Neural progenitor cell (in vitro differentiated cells): ENCODE measurements at regions not wholly inside any gene's neighbourhood (a gene's known extent, or its start where the extent isn't known, plus 50 kb on each side); places are given as distances from the start of the nearest gene placed in this dataset.
A peak's percentile ranks its signal among the peaks of the same experiment; 100 is the strongest.

ENCODE experiments used
- DNase-seq: peaks from one replicate; pipeline ENCODE4 v3.0.0-alpha.2; 2016; ENCODE audit warnings: low spot score
- H2AFZ ChIP-seq: fragments of 200-600 bp; sonication (generic); replicated peaks from 2 replicates; pipeline ENCODE4 v1.6.1; 2016; ENCODE audit warnings: antibody characterized with exemption
- H3F3A ChIP-seq: fragments of 200-600 bp; sonication (generic); 2 replicates; pipeline ENCODE4 v1.6.1; 2016; ENCODE audit warnings: antibody characterized with exemption, low read depth
- H3K27ac ChIP-seq: fragments of 200-600 bp; sonication (generic); 2 replicates; pipeline ENCODE4 v1.5.1; 2016; ENCODE audit warnings: mild to moderate bottlenecking
- H3K27me3 ChIP-seq: fragments of 200-600 bp; sonication (generic); 2 replicates; pipeline ENCODE4 v1.6.1; 2016; ENCODE audit warnings: mild to moderate bottlenecking, moderate library complexity
- H3K36me3 ChIP-seq: fragments of 200-600 bp; sonication (generic); 2 replicates; pipeline ENCODE4 v1.5.1; 2016
- H3K4me1 ChIP-seq: fragments of 200-600 bp; sonication (generic); 2 replicates; pipeline ENCODE4 v1.6.1; 2016; ENCODE audit warnings: mixed run types
- H3K4me2 ChIP-seq: fragments of 200-600 bp; sonication (generic); 2 replicates; pipeline ENCODE4 v1.6.1; 2016
- H3K4me3 ChIP-seq: fragments of 200-600 bp; sonication (generic); 2 replicates; pipeline ENCODE4 v1.5.1; 2016
- H3K79me2 ChIP-seq: fragments of 200-600 bp; sonication (generic); 2 replicates; pipeline ENCODE4 v1.6.1; 2016; ENCODE audit warnings: low read depth
- H3K9ac ChIP-seq: fragments of 200-600 bp; sonication (generic); 2 replicates; pipeline ENCODE4 v1.6.1; 2016
- H3K9me3 ChIP-seq: fragments of 200-600 bp; sonication (generic); 2 replicates; pipeline ENCODE4 v1.5.1; 2016; ENCODE audit warnings: low read depth
- H4K20me1 ChIP-seq: fragments of 200-600 bp; sonication (generic); 2 replicates; pipeline ENCODE4 v1.6.1; 2016; ENCODE audit warnings: low read depth
- H3K27ac Mint-ChIP-seq: 3 replicates; pipeline ENCODE4 v1.8.0; 2021; ENCODE audit warnings: mixed read lengths
- H3K27me3 Mint-ChIP-seq: 2 replicates; pipeline ENCODE4 v1.8.0; 2022; ENCODE audit warnings: low read depth, mild to moderate bottlenecking, inconsistent platforms, moderate library complexity, mixed read lengths; ENCODE audit not compliant: insufficient read depth
- H3K36me3 Mint-ChIP-seq: 3 replicates; pipeline ENCODE4 v1.8.0; 2021; ENCODE audit warnings: mixed read lengths
- H3K4me1 Mint-ChIP-seq: 3 replicates; pipeline ENCODE4 v1.8.0; 2021; ENCODE audit warnings: mixed read lengths
- H3K4me3 Mint-ChIP-seq: 3 replicates; pipeline ENCODE4 v1.8.0; 2021; ENCODE audit warnings: mild to moderate bottlenecking, moderate library complexity, mixed read lengths
- H3K9me3 Mint-ChIP-seq: 3 replicates; pipeline ENCODE4 v1.8.0; 2020; ENCODE audit warnings: mixed read lengths
- CTCF ChIP-seq: fragments of 200-600 bp; sonication (generic); IDR thresholded peaks from 2 replicates; pipeline ENCODE4 v1.5.1; 2017; ENCODE audit warnings: antibody characterized with exemption, mild to moderate bottlenecking
- EZH2 ChIP-seq: fragments of 200-600 bp; sonication (generic); IDR thresholded peaks from 2 replicates; pipeline ENCODE4 v1.6.1; 2017; ENCODE audit warnings: antibody characterized with exemption, mild to moderate bottlenecking, moderate library complexity
- EZH2phosphoT487 ChIP-seq: fragments of 200-600 bp; sonication (generic); IDR thresholded peaks from 2 replicates; pipeline ENCODE4 v1.6.1; 2017; ENCODE audit warnings: antibody characterized with exemption

GRCh38 chr9:87213948-87214347 lies 266.6 kb upstream of the GAS1 start:
- DNase-seq, result no peak
- Mint-ChIP-seq H3K27ac (no peak overlapping the region), H3K27me3 (peaks cover 4% of the 10 kb centered on the region), H3K4me1 (peaks cover 9% of the 10 kb centered on the region), H3K36me3 (no peaks in the 10 kb centered on the region), H3K9me3 (no peaks in the 10 kb centered on the region), H3K4me3 (no peak overlapping the region)
- H3K4me3 ChIP-seq, result no peak overlapping the region
- peaks cover 5% of the 10 kb centered on the region for H3K4me1 ChIP-seq
- TF ChIP-seq EZH2phosphoT487, result no peak
- no peak for TF ChIP-seq EZH2
- H3K36me3 ChIP-seq, result no peaks in the 10 kb centered on the region
- no peak overlapping the region for H3K27ac ChIP-seq
- H3K9ac ChIP-seq, result no peak overlapping the region
- H3K9me3 ChIP-seq, result no peaks in the 10 kb centered on the region
- H3K79me2 ChIP-seq, result no peaks in the 10 kb centered on the region
- H3K4me2 ChIP-seq, result no peak overlapping the region
- H3K27me3 ChIP-seq, result no peaks in the 10 kb centered on the region
- H3F3A ChIP-seq, result no peaks in the 10 kb centered on the region
- H2AFZ ChIP-seq, result no peak overlapping the region
- no peaks in the 10 kb centered on the region for H4K20me1 ChIP-seq

- Histone ChIP-seq H3K4me1 (peaks cover 5% of the 10 kb centered on the region), H3K27me3 (no peaks in the 10 kb centered on the region), H3K36me3 (no peaks in the 10 kb centered on the region), H4K20me1 (no peaks in the 10 kb centered on the region), H3K9me3 (no peaks in the 10 kb centered on the region), H3K4me2 (no peak overlapping the region), H3K79me2 (no peaks in the 10 kb centered on the region), H3K4me3 (no peak overlapping the region), H3K9ac (no peak overlapping the region), H2AFZ (no peak overlapping the region), H3K27ac (no peak overlapping the region), H3F3A (no peaks in the 10 kb centered on the region)
- no peaks in the 10 kb centered on the region for H3K36me3 Mint-ChIP-seq
- no peak for TF ChIP-seq EZH2phosphoT487
- no peak for TF ChIP-seq CTCF
- no peak for TF ChIP-seq EZH2
- no peaks in the 10 kb centered on the region for H3K9me3 Mint-ChIP-seq
- peaks cover 4% of the 10 kb centered on the region for H3K27me3 Mint-ChIP-seq
- no peak for DNase-seq
- H3K27ac Mint-ChIP-seq, result no peak overlapping the region
- H3K4me3 Mint-ChIP-seq, result no peak overlapping the region
- peaks cover 9% of the 10 kb centered on the region for H3K4me1 Mint-ChIP-seq
These were observed 267.7 kb upstream of the GAS1 start for GRCh38 chr9:87214991-87215390.

GRCh38 chr9:87216036-87216435 lies 268.7 kb upstream of the GAS1 start:
- TF ChIP-seq EZH2 (no peak), CTCF (no peak), EZH2phosphoT487 (no peak)
- H3K27ac Mint-ChIP-seq, result no peak overlapping the region

GRCh38 chr9:87216897-87217455 lies 269.7 kb upstream of the GAS1 start:
- peaks cover 9% of the 10 kb centered on the region for H3K4me1 Mint-ChIP-seq
- no peak for TF ChIP-seq EZH2
- no peak for TF ChIP-seq CTCF
- TF ChIP-seq EZH2phosphoT487, result no peak
- Histone ChIP-seq H4K20me1 (no peaks in the 10 kb centered on the region), H3K27ac (no peak overlapping the region), H3K79me2 (no peaks in the 10 kb centered on the region), H3K27me3 (no peaks in the 10 kb centered on the region), H3F3A (no peaks in the 10 kb centered on the region), H3K4me2 (no peak overlapping the region), H3K9me3 (no peaks in the 10 kb centered on the region), H2AFZ (peak overlapping the region; percentile 30), H3K4me1 (peaks cover 5% of the 10 kb centered on the region), H3K36me3 (no peaks in the 10 kb centered on the region), H3K9ac (no peak overlapping the region), H3K4me3 (no peak overlapping the region)
- H3K4me3 Mint-ChIP-seq, result no peak overlapping the region
- no peaks in the 10 kb centered on the region for H3K36me3 Mint-ChIP-seq
- no peak overlapping the region for H3K27ac Mint-ChIP-seq
- peaks cover 4% of the 10 kb centered on the region for H3K27me3 Mint-ChIP-seq
- DNase-seq, result no peak
- H3K9me3 Mint-ChIP-seq, result no peaks in the 10 kb centered on the region

More at GRCh38 chr9:87216036-87216435, 268.7 kb upstream of the GAS1 start:
- no peaks in the 10 kb centered on the region for H3K36me3 Mint-ChIP-seq
- Histone ChIP-seq H3K9ac (no peak overlapping the region), H3K4me3 (no peak overlapping the region), H3K9me3 (no peaks in the 10 kb centered on the region), H3K79me2 (no peaks in the 10 kb centered on the region), H3K27ac (no peak overlapping the region), H3K27me3 (no peaks in the 10 kb centered on the region), H3K36me3 (no peaks in the 10 kb centered on the region), H4K20me1 (no peaks in the 10 kb centered on the region), H3K4me2 (no peak overlapping the region), H3F3A (no peaks in the 10 kb centered on the region), H2AFZ (no peak overlapping the region), H3K4me1 (peaks cover 5% of the 10 kb centered on the region)
- DNase-seq, result no peak
- peaks cover 9% of the 10 kb centered on the region for H3K4me1 Mint-ChIP-seq
- no peak overlapping the region for H3K4me3 Mint-ChIP-seq
- no peaks in the 10 kb centered on the region for H3K9me3 Mint-ChIP-seq
- peaks cover 4% of the 10 kb centered on the region for H3K27me3 Mint-ChIP-seq
